Activated T-cell treated with anti-CD3 and anti-CD28 coated beads for 1 hour (primary cell): ENCODE measurements at regions not wholly inside any gene's neighbourhood (a gene's known extent, or its start where the extent isn't known, plus 50 kb on each side); places are given as distances from the start of the nearest gene placed in this dataset.

ENCODE experiments used
- DNase-seq: peaks from one replicate; pipeline ENCODE4 v3.0.0-alpha.2; 2020; ENCODE audit warnings: low read depth

DNA sequence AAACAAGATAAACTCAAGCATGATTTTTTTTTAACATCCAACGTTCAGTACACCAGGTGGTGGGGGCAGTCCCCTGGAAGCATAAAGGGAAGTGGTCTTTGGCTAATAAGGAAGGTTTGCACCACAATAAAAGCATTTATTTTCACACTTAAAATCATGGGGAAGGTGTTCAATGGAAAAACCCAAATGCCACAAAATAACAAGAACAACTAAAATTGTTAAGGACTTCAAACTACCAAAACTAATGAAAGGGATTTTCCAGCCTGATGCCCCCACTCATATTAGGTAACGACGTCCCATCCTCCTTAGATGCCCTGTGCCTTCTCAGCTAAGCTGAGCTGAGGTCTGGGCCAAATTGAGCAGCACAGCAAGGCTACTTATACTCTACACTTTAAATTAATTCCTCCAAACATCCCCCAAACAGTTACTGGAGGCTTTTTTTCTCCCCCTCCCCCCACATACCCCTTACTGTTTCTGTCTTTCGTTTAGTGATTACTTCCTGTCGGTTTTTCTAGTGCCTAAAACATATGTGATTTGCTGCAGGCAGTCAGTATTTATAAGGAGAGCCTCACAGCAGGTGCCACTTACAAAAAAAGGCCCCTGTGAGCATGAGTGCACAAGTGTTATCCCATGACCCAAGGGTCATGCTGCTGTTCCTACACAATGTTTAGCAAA is 259.7 kb upstream of the ZNF608 start:
- no peak for DNase-seq

DNA sequence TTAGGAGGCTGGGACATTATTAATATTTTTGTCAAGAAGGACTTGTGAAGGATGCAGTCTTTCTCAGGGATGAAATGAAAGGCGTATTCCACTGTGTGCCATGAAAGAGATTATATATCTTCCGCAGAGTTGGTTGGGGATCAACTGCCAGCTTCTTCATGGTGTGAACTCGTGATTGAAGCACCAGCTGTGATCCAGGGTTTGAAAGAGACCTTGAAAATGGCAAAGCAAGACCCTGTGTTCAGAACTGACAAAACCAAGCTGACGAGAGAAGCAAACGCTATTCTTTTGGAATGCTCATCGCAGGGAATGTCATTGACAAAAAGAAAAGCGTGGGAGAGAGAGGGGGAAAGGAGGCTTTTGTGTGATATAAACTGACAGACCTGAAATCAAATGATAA is 263.9 kb upstream of the ZNF608 start:
- no peak for DNase-seq

DNA sequence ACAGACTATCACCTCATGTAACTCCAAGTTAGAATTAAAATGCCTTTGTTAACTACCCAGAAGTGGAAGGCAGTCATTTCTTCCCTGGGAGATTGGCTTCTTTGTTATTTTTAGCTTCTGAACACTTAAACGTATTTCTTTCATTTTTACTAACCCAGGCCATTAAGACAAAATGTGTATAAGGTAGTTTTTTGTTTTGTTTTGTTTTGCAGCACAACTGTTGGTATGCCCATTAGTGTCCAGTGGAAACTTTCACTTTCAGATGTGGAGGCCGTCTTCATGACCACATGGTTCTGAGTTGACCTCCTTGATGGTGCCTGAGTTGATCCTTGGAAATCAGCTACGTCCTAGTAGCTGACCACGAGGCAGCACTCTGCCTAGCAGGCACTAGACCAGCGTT is 264.6 kb upstream of the ZNF608 start:
- DNase-seq, result no peak

DNA sequence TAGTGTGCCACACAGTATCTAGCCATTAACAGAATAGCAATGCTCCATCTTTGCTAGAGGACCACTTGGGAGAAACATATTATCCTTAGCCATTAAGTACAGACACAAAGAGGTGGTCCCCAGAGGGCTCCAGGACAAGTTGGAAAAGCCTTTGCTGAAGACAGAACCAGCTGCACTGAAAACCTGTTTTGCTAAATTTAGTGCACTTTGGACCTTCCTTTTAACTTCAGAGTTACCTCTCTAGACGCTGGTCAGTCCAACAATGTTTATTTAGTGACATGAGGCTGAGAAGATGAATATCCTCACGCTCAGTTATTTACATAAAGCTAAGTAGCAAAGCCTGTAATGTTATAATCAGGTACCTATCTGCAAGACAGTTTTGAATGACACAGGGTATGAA is 265.0 kb upstream of the ZNF608 start:
- no peak for DNase-seq

DNA sequence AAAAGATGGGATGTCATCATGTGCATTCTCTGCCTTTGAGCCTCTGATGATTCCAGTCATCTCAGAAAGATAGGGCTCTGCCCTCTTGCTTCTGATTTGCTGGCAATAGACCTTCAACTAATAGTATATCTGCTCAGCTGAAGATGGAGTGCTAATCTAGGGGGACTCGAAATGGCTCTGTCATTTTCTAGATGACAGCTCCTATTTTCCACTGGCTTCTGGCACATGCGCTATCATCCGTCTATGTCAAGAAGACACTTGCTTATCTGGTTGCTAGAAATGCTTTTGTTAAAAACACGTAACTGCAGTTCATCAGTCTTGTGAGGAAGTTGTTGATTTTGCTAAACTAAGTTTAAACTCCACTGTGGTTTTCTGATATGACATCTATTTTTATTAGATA is 265.5 kb upstream of the ZNF608 start:
- DNase-seq, result no peak

DNA sequence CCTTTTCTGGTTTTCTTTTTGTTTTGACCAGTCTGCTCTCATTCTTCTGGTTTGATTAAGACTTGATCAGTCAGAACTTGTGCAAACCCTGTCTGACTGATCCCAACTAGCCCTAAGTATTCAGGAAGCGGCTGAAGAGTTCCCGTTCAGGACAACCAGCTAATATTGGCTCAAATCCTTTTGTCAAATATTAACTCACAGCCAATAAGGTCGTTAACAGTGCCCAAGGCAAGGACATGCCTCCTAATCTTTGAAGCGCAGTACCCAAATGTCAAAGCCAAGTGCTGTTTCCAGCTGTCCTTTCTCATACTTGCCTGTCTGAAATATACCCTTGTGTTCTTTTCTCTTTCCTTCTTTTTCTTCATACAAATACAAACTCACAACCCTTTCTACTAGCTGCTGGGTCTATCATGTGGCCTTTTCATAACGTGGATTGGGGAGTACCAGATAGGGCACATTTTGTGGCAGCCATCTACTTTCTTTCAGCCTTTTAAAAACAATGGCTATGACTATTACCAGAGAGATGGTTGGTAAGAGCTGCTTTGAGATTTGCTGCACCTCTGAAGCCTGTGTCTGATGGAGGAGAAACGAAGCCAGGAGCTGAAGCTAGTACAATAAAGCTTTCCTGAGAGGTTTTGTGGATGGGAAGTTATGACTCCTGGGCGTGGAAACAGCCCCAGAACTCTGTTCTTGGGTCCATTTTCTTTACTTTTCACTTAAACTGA is 266.4 kb upstream of the ZNF608 start:
- no peak for DNase-seq

DNA sequence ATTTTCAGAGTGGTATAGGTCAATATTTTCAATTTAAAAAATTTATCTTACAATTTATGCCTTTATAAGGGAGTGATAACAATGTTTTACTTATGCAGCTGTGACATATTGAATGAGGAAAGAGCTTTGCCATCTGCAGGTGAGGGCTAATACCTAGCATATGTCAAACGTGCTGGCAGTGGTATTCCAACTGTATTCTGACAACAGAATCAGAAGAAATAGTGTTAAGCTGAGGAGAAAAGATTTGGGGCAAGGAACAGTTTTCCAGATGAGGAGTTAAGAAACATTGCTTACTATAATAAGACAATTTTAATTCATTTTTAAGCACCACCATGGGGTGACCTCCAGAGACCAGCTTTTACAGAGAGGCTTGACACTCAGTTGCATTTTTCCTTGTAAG is 267.8 kb upstream of the ZNF608 start:
- no peak for DNase-seq

DNA sequence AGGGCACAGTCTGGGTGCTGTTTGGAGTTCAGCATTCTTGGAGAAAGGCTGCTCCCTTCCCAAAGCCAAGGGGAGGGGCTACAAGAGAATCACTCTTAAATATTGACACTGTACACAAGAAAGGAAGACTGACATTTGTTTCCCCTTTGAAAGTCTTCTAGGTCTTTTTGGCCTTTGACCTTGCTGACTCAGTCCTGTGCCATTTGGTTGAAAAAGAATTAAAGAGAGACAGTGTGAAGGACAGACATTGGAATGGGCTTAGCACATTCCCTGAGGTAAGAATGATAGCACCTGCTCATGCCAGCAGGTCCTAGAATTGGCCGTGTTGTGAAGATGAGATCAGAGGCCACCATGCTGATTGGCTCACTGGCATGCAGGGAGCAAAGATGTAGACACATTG is 271.4 kb upstream of the ZNF608 start:
- DNase-seq, result no peak

DNA sequence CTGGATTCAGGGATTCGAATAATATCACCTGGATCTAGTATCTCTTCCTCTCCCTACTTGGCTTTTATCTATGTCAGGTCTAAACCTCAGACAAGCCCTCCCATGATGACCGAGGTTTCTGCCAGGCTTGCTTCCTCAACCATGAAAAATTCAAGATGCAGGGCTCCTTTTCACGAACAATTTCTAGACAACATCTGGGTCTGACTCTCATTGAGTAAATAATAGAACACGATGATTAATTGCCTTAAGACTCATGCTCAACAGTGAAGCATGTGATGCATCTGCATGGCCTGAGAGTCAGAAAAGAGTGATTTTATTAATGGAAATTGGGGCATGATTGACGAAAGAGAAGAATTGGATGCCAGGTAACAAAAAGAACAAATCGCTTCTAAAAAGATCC is 277.2 kb upstream of the ZNF608 start:
- no peak for DNase-seq

DNA sequence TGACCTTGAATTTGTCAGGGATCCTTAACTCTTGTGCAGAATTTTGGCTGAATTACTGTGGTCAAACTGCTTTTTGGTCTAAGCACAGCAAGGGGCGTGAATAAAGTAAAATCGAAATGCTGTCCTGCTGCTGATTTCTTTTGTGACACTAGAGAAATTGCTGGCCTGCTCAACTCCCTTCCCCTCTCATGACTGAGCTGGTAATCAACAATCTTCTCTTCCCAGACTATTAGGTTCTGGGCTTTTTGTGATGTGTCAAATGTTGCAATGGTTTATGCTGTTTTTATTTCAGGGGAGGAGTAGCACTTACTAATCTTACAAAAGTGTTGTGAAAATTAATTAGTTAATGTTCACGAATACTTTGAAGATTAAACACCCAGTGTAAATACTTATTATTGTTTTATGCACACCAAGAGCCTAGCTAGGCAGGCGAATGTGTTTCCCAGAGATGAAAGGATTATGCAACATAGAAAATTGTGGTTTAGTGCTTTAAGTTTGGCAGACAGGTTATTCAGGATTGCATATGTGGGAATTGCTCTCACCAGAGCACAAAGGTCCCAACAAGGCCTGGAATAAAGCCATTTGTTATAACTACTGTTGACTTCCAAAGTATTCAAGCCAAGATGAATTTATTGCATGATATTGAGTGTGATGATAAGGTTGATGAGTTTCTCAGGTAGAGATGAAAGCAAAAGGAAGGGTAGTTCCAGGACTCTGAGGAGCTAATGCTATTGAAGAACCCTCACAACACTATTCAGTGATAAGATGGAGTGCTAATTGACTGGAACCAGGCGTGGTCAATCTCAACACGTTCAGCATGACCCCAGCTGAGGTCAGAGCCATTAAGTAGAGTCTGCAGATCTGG is 280.7 kb upstream of the ZNF608 start:
- DNase-seq, result no peak

DNA sequence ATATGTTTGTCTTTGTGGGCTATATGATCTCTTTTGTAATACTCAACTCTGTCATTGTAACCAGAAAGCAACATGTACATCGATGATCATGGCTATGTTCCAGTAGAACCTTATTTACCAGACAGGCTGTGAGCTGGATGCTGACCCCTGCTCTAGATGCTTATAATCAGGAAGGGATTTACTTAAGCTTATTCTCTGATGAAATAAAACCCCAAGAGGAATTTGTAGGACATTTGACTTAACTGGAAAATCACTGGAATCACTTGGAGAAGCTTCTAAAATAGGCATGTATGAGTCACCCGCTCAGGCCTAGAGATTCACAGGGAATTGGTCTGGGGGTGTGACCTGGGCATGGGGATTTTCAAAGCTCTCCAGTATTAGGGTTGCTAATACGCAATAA is 285.8 kb upstream of the ZNF608 start:
- DNase-seq, result no peak

DNA sequence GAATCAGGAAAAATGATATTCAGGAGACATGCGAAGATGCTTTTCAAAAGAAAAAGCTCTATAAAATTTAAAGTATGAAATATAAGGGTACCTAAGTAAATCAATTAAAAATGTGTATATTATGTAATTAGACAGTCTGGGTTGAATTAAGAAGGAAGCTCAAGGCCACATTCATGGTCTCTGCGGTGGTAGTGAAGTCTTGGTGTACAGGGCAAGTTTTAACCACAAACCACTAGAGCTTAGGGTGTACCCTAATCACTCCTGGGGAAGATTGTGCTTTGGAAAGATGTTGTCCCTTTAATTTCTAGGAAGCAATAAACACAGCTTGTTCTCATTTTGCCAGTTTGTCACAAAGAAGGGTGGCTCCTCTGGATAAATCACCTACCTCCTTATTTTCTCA is 287.2 kb upstream of the ZNF608 start:
- DNase-seq, result no peak

DNA sequence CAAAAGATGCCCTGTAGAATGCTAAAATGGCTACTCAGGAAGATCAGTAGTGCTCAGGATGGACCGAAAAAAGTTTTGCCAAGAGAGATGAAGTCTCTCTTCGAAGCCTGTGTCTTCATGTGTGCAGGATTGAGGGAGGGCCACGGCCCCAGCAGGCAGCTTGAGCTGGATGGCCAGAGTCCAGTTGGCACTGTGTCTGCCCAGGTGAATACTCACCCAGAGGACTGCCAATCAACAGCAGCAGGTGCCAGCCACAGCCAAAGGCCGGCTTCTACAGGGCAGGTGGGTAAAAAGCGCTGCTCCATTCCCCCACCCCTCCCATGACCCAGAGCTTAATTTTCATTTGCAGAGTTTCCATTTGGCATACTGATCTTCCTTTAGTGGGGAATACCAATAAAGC is 287.9 kb upstream of the ZNF608 start:
- DNase-seq, result no peak

DNA sequence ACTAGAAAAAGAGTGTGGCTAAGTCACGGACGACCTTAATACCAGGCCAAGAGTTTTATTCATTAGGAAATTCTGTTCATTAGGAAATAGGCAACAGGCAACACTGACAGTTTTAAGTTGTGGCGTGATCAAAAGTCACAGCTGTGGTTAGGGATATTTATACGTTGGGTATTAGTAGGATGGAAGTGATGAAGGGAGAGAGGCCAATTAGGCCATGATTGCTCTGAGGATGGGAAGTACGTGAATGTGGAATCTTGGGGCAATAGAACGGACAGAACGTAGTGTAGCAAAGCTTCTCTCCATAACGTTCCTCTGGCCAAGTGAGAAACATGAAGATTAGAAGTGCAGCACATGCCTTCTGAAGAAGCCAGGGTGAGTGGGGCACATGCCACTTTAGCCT is 290.1 kb upstream of the ZNF608 start:
- no peak for DNase-seq

DNA sequence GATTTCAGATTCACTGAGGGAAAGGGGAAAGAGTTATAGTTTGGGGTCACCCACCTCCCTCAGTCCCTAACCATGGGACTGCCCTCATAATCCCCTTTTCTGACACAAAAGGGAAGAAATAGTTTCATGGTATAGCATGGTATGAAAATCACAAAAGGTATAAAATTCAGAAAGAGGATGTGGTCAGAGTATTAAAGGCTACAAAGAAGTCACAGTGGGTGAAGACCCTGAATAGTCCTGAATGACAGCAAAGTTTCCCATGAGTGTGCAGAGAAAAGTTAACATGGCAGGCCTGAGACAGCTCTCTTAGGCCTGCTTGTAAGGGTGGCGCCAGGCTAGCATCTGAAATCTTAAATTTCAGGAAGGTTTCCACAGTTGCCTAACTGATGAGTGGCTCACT is 290.6 kb upstream of the ZNF608 start:
- DNase-seq, result no peak

DNA sequence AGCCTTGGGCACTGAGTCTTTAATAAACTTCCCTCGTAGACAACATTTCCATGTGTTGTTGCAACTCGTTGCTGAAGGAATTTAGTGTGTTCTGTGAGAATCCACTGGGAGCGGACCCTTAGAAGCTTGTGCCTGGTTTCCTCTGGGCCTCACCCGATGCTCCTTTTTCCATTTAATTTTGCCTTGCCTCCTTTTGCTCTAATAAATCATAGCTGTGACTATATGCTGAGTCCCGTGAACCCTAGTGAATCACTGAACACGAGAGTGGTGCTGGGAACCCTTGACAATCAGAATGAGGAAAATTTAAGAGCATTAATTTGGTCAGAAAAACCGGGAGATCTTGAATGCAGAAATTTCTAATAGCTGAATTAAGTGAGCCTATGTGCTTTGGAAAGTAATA is 291.1 kb upstream of the ZNF608 start:
- DNase-seq, result no peak

DNA sequence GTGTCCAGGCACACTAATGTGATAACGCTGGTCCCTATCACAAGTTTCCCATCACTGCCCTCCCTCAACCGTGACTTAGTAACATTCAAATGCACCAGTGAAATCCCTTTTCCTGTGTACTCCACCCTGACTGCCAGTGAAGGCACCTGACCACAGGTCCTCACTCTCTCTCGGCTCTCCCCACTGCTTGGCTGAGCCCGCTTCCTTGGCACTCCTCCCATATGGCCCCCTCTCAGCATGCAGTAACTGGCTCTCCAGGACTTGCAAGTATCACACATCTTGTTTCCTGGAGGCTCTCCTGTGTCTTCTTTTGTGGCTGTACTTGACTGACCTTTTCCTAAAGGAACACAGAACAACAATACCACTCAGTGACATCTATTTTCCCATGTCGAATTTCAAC is 292.0 kb upstream of the ZNF608 start:
- DNase-seq, result no peak

DNA sequence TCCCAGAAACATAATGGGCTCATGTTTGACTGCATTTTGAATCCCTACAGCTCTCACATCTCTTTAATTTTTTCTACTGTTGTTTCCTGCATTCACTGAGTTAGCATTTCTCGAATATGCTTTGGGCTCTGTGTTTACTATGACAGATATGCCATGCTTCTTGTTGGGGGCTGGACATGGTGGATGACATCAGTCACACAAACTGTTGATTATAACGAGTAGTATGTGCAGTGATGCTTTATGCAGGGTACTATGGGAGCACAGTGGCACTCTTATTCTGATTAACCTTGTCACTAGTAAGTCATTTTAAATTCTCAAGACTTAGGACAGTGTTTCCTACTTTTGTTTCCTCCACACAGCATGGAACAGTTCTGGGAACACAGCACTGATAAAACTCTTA is 295.4 kb upstream of the ZNF608 start:
- DNase-seq, result no peak

DNA sequence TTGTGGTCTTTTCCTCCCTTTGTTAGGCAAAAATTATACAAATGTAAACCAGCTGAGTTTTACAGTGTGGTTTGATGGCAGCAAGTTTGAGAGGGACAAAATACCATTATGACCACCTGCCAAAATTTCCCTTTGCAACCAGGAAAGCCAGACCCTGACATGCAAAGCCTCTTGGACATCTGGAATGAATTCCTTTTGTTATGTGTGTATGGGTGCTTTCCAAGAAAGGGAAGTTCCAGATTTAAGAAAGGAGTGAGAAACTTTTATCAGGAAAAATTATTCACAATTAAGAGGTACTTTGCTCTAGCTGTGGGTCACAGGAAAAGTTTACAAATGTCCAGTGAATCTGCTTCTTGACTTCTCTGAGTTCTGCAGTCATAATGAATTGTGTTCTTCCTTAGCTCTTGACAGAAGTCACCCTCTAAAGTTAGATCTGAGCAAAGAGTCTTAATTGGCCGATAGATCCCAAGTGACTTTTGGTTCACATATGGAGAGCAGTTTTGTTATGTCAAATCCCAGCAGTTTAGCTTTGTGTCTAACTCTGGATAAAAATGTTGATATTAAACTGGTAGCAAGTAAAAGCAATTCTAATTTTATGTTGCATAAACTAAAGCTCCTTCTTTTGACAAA is 295.9 kb upstream of the ZNF608 start:
- no peak for DNase-seq

DNA sequence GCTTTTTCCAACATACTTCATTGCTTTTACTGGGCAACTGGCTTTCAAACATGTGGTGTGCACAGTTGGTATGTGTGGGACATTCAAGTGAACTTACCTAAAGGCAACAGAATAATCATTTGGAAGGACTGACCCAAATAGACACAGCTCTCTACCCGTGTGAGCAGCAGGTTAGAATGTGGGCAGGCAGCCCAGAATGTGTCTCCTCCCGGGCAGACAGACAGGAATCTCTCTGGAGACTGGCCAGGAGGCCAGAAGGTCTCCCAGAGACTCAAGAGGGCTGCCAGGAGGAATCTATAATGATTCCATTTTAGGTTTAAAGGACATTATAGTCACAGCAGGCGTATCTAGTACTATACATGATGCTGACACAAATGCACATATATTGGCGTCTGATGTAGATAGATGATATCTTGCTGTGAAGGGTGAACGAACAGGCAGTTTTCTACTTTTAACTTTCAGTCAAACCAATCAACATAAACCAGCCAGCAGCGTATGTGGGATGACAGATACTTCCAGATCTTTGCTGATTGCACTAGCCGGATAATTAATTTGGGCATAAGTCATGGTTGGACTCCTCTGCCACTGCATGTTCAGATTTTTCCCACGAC is 297.4 kb upstream of the ZNF608 start:
- DNase-seq, result no peak

DNA sequence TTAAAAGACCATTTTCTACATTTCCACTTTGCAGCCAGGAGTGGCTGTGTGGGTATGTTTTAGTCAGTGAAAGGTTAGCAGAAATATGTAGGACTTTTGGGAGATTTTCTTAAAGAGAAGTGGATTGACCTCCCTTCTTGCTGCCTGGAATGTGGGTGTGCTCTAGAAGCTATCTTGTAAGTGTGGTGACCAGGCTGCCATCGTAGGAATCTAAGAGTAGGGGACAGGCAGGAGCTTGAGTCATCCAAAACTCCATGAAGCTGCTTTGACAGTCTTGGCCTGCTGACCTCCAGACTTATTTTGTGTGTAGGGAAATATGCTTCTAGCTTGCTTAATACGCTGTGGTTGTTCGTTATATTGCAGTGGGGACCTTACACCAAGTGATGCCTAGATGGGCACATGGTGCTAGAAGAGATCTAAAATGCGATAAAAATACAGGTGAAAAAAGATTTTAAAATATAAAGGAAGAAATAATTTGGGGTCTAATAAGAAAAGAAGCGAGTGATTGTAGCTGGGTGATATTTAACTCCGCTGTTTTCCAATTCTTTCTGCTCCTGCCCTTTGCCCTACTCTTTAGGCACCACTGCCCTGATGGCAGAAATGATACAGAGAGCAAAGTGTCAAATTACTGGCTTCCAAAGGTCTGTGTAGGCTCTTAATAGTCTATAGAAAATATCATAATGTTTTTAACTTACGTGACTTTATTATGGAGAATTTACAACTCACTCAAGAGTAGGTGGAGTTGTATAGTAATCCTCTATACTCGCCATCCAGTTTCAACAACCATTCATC is 298.2 kb upstream of the ZNF608 start:
- no peak for DNase-seq
